Fibroblast of skin of right biceps (primary cell): ENCODE measurements at regions not wholly inside any gene's neighbourhood (a gene's known extent, or its start where the extent isn't known, plus 50 kb on each side); places are given as distances from the start of the nearest gene placed in this dataset.

Source experiments
- DNase-seq: peaks from one replicate; pipeline ENCODE4 v3.0.0-alpha.2; 2013

DNA sequence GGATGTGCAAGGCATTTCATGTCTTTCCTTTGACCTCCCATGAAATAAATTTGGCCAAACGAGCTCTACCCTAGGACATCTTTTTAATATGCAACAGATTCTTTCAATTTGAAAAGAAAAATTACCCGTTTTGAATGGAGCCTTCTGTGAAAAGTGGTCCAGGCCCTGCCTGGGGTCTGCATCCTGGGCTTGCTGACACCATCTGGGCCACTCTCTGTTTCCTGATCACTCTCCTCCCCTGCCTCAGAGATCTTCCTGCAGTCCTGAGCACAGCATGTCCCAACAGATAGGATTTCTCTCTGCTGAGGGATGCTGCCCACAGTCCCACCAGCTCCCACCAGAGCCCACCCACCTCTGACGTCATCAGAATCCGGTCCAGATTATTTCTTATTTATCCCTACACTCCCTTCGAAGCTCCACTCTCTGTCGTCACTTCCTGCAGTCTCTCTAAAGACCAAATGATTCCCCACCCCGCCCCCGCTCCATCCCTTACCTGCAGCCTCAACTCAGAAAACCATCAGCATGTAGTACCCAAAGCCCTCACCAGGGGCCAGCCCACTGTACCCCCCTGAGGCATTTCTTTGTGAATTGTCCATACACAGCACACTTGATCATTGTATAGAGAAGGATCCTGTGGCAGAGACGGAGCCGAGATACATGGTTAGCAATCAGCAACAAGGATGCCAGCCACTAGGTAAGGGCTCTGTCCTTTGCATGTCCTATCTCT lies 192.1 kb upstream of the MGMT start:
- DNase-seq, result no peak

DNA sequence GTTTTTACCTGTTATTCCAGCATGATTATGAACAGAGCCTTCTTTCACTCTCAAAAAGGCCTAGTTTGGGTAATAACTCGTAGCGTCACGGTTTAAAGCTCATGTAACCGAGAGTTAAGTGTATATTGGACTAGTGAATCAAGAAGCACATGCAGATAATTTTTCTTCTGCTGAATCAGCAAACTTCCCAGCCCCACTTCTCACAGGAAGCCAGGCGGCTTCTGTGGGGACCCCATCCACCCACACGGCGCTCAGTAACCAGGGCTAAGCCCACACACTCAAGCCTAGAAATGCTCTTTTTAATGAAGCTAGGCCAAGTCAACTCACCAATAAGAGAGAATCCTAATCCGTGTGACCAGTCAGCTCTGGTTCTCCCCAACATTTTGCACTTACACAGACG lies 191.2 kb upstream of the MGMT start:
- DNase-seq, result no peak

DNA sequence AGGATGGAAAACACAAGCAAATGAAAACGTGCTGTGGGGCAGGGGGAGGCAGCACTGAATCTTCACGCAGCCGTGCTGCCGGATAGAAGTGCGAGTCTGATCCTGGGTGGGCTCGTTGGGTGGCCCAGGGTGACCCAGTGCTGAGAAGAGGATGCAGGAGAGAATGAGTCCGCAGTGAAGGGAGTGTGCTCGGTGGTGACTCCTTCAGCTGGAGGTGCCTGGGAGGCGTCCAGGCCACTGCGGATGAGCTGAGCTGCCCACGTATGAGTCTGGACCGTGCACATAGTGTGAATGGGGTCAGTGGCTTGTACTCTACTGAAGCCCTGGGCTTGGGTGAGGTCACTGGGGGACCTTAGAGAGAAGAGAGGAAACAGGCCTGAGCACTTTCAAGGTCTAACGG lies 190.0 kb upstream of the MGMT start:
- DNase-seq, result no peak

DNA sequence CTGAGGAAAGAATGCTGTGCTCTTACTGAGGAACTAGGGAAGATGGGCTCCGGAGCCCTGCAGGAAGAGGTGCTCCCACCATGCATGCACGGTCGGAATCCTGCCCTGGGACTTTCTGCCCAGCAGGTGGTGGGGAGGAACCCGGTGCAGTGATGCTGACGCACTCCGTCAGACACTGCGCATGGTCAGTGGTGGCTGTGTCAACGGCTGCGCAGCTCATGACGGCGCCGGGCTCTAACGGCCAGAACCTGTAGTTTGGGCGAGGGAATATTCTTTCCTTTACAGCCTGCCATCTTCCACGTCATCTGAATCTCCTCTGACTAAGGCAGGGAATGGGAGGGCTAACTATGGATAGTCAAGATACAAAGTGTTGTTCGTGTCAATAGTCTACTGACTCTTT lies 189.2 kb upstream of the MGMT start:
- no peak for DNase-seq

DNA sequence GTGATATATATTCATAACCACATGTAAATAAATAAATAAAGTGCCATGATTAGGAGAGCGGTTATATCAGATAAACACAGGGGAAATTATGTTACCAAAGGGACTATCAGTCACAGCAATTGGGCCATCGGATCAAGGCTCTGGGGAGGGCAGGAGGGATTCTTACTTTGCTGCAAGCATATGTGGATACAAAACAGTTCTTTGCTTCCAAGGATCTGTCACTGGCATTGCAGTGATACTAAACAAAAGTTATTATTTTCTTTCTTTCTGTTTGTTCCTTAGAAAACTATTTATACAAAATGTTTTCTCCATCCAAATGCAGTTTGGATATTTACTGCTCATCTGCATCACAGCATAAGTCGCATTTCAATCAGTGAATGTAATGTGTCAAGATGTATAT lies 188.4 kb upstream of the MGMT start:
- no peak for DNase-seq

DNA sequence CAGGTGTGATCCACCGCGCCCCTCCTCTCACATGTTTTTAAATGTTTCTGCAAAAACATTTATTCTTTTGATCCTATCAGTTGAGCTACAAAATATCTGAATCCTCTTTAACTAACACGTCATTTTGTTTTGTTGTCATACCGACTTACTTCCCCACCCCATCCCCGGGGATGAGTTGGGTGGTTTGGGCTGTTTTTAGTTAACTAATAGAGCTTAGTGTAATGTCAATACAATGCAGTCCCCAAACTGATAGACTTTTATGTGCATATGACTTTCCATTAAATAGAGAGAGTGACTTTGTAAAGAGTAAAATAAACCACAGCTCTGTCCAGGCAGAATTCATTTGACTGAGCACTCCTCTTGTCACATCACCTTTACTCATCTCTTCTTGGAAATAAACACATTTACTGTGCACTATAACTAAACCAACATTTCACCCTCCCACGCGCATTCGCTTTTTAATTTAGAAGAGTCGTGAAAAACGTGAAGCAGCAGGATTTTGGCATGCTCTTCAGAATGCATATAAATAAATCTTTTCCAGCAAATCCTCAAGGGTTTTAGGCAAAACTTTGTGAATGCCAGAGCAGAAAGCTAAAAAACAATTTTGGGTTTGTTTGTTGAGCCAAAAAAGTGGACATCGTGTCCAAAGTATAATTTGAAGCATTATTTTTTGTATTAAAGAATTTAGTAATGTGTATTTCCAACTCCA lies 187.4 kb upstream of the MGMT start:
- DNase-seq, result no peak

DNA sequence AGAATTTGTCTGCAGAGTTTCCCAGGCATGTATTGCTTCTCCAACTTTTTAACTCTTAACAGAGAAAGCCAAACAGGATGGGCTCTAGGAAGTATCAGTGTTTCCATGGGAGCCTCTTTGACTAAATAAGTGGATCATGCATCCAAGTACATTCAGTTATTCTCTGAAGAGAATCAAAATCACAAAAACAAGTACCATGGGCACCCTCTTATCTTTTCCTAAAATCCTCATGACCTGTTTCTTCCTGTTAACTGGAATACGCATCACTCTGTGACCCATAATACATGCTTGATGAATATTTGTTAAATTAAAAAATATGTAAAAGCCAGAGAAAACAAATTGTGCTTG lies 186.9 kb upstream of the MGMT start:
- DNase-seq, result no peak

DNA sequence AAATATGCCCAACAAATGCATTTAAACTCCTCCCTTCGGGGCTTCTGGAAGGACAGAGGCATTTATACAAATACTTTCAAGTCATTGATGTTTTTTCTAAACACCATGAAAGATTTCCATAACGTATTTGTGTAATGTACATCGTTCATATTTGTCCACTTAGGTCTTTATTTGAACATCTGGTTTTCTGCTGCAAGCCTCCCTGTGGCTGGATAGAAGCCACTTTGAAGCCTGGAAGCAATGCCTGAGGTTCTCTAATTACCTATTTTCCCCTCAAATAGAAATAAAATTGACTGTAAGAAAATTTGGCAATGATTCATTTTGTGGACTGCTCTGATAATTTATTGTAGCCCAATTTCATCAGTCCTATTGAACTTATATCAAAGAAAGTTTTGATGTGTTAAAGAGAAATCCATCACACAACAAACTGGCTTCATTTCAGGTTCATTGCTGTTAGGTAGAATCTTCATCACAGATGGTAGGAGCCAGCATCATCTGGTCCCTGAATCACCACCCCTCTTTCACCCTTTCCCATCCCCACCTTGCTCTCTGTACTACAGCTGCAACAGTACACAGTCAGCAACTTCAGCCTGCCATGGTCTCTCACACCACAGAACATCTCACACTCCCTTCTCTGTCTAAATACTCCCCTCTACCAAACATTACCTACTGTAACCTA lies 186.0 kb upstream of the MGMT start:
- no peak for DNase-seq

DNA sequence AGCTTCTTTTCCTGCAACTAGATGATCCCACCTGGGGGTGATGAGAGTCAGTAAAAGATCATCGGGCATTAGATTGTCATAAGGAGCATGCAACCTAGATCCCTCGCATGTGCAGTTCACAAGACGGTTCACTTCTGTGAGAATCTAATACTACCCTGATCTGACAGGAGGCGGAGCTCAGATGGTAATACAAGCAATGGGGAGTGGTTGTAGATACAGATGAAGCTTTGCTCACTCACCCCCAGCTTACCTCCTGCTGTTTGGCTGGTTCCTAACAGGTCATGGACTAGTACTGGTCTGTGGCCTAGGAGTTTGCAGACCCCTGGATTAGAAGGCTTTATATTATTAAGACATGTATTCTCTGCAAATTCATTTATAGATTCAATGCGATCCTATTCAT lies 181.6 kb upstream of the MGMT start:
- no peak for DNase-seq

DNA sequence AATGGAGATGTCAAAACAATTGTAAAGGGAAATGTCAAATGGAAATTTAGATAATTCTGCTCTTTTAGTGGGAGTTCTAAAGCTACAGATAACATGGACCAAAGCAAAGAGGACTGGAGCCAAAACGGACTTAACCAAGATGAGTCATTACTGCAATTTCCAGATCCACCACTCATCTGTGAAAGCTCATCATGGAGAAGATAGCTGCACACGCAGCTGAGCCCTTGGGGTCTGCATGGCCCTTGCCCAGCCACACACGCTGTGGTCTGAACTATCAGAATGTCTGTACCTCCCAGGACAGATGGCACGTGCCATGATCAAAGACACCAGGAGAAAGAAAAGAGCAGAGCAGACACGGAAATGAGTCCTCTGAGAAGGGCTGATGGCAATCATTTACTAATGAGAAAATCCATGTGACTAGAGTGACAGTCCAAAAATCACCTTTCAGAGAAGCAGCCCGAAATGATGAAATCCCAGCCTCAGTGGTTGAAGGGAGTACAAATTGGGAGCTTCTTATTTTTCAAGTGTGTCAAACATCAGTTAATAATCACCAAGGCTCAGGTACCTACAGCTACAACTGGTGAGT lies 177.9 kb upstream of the MGMT start:
- DNase-seq, result no peak

DNA sequence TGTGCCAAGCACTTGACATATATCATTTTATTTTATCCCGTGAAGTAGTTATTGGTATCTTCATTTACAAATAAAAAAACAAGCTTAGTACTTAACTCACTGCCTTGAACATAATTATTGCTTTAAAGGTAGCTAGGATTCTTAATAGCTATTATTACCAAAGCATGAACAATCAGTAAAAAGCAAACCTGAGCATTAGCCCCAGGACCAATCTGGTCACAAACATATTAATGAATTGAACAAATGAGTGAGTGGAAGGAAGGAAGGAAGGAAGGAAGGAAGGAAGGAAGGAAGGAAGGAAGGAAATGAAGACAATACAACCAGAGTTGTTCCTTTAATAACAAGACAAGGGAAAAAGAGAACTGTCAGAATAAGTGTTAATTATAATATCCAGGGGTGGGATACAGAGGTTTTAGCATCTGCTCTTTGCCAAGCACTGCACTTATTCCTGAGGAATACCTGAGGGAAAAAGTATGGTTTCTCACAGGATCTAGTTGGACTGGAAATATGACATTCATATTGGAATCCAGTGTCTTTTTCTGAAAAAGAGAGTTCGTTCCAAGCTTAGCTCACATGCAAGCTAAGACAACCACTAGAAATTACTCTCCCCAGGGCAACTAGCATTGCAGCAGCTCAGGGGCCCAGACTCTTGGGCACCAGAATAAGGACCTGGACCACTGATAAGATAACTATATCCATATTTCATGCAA lies 172.9 kb upstream of the MGMT start:
- DNase-seq, result no peak

DNA sequence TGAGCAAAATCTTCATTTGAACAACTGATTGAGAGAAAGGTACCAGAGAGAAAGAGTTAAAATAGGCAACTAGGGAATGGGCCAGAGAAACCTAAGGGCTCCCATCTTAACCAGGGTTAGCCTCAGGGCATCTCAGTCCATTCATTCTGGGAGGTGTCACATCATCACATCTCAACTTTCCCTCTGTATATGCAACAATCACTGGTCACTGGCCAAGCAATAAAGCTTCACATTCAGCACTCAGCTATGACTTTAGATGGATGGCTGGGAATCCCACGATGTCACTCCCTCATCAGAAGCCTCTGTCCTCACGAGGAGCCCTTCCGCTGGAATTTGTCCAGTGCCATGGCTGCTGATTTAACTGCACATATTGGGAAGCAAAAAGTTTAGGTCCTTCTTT lies 172.1 kb upstream of the MGMT start:
- DNase-seq, result no peak

DNA sequence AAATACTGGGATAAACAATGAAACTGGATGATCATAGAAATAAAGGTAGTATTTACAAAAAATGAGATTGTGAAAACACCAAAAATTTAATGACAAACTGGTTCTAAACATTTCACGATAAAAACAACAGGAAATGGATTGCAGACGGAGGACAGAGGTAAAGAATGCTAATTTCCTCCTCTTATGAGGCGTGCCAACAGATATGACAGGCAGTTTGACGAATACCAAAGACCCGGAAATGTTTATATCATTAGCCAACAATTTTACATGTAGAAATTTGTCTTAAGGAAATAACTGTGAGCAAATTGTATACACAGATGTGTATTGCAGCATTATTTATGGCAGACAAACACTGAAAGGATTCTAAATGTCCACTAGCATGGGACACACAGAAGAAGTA lies 162.0 kb upstream of the MGMT start:
- DNase-seq, result no peak

DNA sequence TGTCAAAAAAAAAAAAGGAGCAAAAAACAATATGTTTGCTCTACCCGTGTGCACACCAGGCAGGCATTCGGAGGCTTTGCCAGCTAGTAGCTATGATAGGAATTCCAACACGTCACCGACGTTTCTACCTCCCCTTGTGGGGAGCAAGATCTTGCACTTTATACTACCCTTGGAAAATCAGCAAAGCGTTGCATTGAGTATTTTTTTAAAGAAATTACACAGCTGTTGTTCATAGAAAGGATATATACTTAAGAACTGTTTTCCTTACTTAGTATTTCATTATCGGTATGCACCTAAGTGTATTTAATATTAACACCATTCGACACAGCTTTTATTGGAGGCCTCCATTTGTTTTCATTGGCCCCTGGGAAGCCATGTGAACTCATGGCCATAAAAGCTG lies 159.9 kb upstream of the MGMT start:
- no peak for DNase-seq

DNA sequence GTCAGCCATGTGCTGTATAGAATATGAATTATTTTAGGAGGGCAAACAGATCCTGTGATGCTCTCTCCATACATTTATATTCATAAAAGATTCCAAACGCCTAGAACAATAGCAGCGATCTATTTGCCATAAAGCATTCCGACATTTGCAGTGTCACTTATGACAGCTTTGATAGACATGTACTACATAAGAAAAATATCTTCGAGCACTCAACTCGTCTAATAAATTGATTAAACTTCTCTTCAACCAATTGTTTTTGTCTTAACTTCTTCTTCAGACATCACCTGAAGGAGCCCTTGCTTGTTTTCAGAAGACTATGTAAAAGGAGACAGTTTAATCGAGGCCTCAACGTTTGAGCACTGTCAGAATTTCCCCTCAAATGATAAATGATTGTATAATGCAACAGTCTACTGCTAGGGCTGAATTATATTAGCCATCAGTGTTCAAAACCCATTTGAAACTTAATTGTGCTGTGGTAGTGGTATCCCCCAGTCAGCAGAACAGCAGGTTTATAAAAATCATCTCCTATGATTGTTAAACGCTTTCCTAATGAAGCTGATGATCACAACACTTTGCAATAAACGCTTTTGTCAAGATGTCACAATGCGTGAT lies 158.0 kb upstream of the MGMT start:
- no peak for DNase-seq

DNA sequence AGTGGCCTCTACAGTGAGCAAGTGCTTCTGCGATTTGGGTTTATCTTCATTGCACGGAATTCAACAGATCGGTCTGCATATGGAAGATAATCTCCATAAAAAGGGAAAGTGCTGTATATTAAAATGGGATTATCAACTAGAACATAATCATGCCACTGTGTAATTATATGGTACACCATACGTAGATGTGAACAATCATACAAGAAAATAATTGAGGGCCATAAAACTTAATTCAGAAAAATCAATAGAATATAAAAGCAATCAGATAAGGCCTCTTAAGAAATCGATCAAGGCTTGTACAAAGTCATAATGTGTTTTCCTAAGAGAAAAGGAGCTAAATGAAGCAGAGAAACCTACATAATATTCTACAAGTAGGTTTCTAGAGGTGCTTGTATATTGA lies 157.5 kb upstream of the MGMT start:
- DNase-seq, result no peak

DNA sequence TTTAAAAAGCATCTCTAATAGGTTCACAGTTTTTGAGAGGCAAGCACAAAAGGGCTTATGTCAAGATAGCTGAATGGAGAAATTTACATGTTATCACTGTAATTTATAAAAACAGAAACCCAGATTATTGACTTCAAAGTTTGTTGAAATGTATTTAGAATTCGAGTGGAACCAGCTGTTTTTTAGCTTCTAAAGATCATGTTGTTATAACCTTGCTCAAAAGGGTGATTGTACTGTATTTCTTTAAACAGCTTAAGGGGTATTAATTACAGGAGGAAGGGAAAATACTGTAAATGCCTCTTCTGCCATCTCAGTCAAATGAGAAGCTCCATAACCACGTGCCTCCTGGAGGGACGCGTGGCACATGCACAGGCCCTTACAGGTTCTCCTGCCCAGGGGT lies 156.2 kb upstream of the MGMT start:
- no peak for DNase-seq

DNA sequence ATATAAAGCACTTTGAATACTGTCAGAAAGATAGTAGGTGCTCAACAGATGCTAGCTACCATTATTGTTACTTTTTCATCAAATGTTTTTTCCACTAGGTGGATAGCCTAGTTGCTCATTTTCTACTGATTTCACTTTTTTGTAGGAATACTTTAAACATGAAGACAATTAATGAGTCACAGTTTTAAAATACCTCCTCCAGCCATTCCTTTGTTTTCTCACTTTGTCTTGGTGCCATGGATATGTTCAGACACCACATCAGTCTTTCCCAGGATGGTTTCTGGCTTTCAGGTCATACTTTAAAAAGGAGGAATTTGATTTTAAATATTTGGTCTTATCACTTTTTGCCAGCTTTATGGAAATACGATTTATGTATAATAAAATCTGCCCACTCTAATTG lies 147.1 kb upstream of the MGMT start:
- DNase-seq, result no peak

DNA sequence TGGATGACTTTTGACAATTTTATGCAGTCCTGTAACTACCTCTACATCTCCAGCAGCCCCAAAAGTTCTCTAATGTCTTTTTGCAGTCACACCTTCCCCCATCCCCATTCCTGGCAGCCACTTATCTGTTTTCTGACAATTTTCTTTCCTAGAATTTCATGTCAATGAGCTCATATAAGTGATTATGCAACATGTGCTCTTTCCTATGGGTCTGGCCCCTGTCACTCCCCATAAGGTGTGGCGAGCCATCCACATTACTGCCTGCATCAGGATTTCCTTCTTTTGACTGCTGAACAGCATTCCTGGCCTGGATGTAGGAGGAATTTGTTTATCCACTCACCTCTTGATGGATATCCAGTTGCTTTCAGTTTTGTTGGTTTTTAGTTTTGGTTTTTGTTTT lies 146.7 kb upstream of the MGMT start:
- no peak for DNase-seq

DNA sequence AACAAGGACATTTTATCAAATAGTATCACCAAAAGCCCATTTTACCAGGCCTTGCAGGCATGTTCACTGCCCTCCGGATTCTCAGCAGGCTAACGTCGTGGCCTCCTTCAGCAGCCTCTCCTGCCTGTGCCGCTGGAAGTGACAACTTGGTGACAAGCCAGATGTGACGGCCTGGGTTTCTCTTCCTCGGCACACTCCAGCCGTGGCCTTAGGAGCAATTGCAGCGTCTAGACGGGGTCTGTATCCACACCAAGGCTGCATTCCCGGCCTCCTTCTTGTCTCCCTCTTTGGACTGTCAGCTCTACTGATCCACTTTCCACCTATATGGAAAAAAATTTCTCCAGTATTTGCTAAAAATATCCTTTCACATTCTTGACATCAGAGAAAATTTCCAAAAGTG lies 145.3 kb upstream of the MGMT start:
- no peak for DNase-seq

DNA sequence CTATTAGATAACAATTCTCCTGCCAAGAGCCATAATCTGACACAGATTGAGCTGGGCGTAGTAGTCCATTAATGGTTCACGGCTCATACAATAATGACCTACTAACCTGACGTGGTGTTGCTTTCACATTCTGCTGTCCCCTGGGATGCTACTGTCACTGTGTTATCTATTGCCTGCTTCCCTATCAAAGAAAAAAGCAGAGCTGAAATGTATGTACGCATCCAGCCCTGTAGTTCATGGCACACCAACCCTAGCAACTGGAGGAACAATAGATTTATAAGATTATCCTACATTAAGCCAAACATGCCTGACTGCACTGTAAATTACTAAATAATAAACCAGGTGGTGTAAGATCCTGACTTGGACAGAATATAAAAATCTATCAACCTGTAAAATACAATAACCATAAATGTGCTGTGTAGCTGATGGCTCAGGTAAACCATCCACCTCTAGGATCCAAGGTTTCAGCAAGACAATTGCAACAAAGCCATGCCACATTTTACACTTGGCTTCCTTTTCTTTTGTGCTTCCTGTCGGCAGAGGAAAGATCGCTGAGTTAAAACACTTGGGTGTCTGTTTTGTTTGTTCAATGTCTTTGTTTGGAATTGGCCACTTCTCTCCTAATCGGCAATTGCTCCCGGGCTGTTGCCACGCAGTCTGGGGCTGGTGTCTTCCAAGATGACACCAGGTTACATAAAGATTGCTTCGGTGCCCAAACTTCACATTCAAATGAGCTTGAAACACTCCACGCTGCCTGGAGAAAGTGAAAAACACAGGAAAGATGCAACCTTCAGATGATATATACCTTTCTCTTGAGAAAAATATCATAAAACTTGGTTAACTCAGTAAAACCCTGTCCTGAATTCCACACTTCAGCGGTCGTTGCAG lies 143.9 kb upstream of the MGMT start:
- no peak for DNase-seq

DNA sequence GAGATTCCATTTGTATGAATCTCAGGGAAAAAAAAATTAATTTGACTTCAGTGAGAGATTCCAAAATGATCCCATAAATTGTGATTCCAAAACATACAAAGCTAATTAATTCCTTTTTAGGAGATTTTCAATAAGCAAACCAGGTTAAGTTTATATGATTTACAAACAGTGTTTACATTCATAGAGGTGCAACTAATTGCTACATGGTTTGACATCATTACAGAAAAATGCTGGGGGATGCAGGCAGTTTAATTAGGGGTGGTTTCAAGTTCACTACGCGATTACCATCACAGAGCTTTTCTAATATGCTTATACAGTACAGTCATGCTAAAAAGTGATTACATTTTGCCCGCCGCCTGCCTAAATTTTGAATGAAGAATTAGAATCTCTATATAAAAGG lies 143.2 kb upstream of the MGMT start:
- DNase-seq, result no peak
